Endothelial cell (in vitro differentiated cells): ENCODE measurements at regions not wholly inside any gene's neighbourhood (a gene's known extent, or its start where the extent isn't known, plus 50 kb on each side); places are given as distances from the start of the nearest gene placed in this dataset.

Experiments
- DNase-seq: peaks from one replicate; pipeline ENCODE4 v3.0.0; 2021; ENCODE audit warnings: low spot score
- H3K27ac Mint-ChIP-seq: one replicate; pipeline ENCODE4 v1.8.0; 2021; ENCODE audit warnings: mixed read lengths, inconsistent platforms; ENCODE audit not compliant: unreplicated experiment
- H3K27me3 Mint-ChIP-seq: one replicate; pipeline ENCODE4 v1.8.0; 2021; ENCODE audit warnings: mild to moderate bottlenecking, moderate library complexity, mixed read lengths, inconsistent platforms; ENCODE audit not compliant: unreplicated experiment
- H3K36me3 Mint-ChIP-seq: one replicate; pipeline ENCODE4 v1.8.0; 2021; ENCODE audit warnings: mild to moderate bottlenecking, low read depth, mixed read lengths, inconsistent platforms; ENCODE audit not compliant: unreplicated experiment
- H3K4me1 Mint-ChIP-seq: one replicate; pipeline ENCODE4 v1.8.0; 2021; ENCODE audit warnings: mild to moderate bottlenecking, mixed read lengths, inconsistent platforms; ENCODE audit not compliant: unreplicated experiment
- H3K4me3 Mint-ChIP-seq: one replicate; pipeline ENCODE4 v1.8.0; 2021; ENCODE audit warnings: mild to moderate bottlenecking, mixed read lengths, inconsistent platforms; ENCODE audit not compliant: unreplicated experiment
- H3K9me3 Mint-ChIP-seq: one replicate; pipeline ENCODE4 v1.8.0; 2021; ENCODE audit warnings: mixed read lengths, inconsistent platforms; ENCODE audit not compliant: unreplicated experiment
- CTCF ChIP-seq: fragments of 200-600 bp; sonication (generic); IDR thresholded peaks from one replicate; pipeline ENCODE4 v1.5.0; 2021; ENCODE audit warnings: antibody characterized with exemption; ENCODE audit not compliant: unreplicated experiment

- no peak overlapping the region for H3K27ac Mint-ChIP-seq
- no peaks in the 10 kb centered on the region for H3K36me3 Mint-ChIP-seq
- H3K4me1 Mint-ChIP-seq: no peaks in the 10 kb centered on the region
- TF ChIP-seq CTCF: no peak
- H3K9me3 Mint-ChIP-seq: no peaks in the 10 kb centered on the region
- no peak overlapping the region for H3K4me3 Mint-ChIP-seq
- H3K27me3 Mint-ChIP-seq: no peaks in the 10 kb centered on the region
- DNase-seq: no peak
Observed at GRCh38 chr15:94041746-94042145, 189.6 kb upstream of the MCTP2 start.

- H3K36me3 Mint-ChIP-seq: no peaks in the 10 kb centered on the region
- H3K4me3 Mint-ChIP-seq: no peak overlapping the region
- H3K27me3 Mint-ChIP-seq: no peaks in the 10 kb centered on the region
- TF ChIP-seq CTCF: peak; percentile 26
- no peaks in the 10 kb centered on the region for H3K9me3 Mint-ChIP-seq
- no peaks in the 10 kb centered on the region for H3K4me1 Mint-ChIP-seq
- DNase-seq: no peak
- H3K27ac Mint-ChIP-seq: no peak overlapping the region
Observed at GRCh38 chr15:94040541-94041248, 190.7 kb upstream of the MCTP2 start.

GRCh38 chr15:94036156-94036555, 195.2 kb upstream of the MCTP2 start:
- H3K4me1 Mint-ChIP-seq: no peaks in the 10 kb centered on the region
- no peaks in the 10 kb centered on the region for H3K36me3 Mint-ChIP-seq
- no peak for TF ChIP-seq CTCF
- no peak for DNase-seq
- no peak overlapping the region for H3K27ac Mint-ChIP-seq
- H3K4me3 Mint-ChIP-seq: no peak overlapping the region
- H3K9me3 Mint-ChIP-seq: no peaks in the 10 kb centered on the region
- H3K27me3 Mint-ChIP-seq: no peaks in the 10 kb centered on the region

GRCh38 chr15:94033683-94034020, 197.7 kb upstream of the MCTP2 start:
- Mint-ChIP-seq H3K4me1 (no peaks in the 10 kb centered on the region), H3K4me3 (no peak overlapping the region), H3K9me3 (no peaks in the 10 kb centered on the region), H3K36me3 (no peaks in the 10 kb centered on the region), H3K27ac (no peak overlapping the region), H3K27me3 (no peaks in the 10 kb centered on the region)
- TF ChIP-seq CTCF: no peak
- DNase-seq: no peak

- no peak for DNase-seq
- Mint-ChIP-seq H3K4me1 (no peaks in the 10 kb centered on the region), H3K4me3 (no peak overlapping the region), H3K27ac (no peak overlapping the region), H3K27me3 (no peaks in the 10 kb centered on the region), H3K9me3 (no peaks in the 10 kb centered on the region), H3K36me3 (no peaks in the 10 kb centered on the region)
- no peak for TF ChIP-seq CTCF
Observed at GRCh38 chr15:94033014-94033682, 198.2 kb upstream of the MCTP2 start.
